SK-N-SH treated with all-trans-retinoic acid at 6 μM for 48 hours (cell line): ENCODE measurements at regions not wholly inside any gene's neighbourhood (a gene's known extent, or its start where the extent isn't known, plus 50 kb on each side); places are given as distances from the start of the nearest gene placed in this dataset.

ENCODE experiments used
- ATAC-seq: fragments of 200-7000 bp; cut with Tn5 transposase; 3 replicates; pipeline ENCODE4 v1.9.1; 2020; ENCODE audit warnings: mild to moderate bottlenecking, moderate library complexity
- ARNTL ChIP-seq: fragments of 450-650 bp; formaldehyde crosslinking; IDR thresholded peaks from 2 replicates; pipeline ENCODE4 v1.5.0; 2020; ENCODE audit warnings: low read depth, mild to moderate bottlenecking, moderate library complexity, borderline replicate concordance
- BACH2 ChIP-seq: fragments of 250-450 bp; sonication (Bioruptor Pico); IDR thresholded peaks from 2 replicates; pipeline ENCODE4 v1.9.0; 2021; ENCODE audit warnings: mild to moderate bottlenecking, borderline replicate concordance
- CREB5 ChIP-seq: fragments of 250-450 bp; sonication (Bioruptor Pico); IDR thresholded peaks from 2 replicates; pipeline ENCODE4 v1.5.1; 2020; ENCODE audit warnings: low read depth, mild to moderate bottlenecking, moderate library complexity
- CSDC2 ChIP-seq: fragments of 250-450 bp; sonication (Bioruptor Pico); IDR thresholded peaks from 2 replicates; pipeline ENCODE4 v1.5.0; 2020; ENCODE audit warnings: mild to moderate bottlenecking, moderate library complexity
- CSRNP3 ChIP-seq: fragments of 250-450 bp; sonication (Bioruptor Pico); IDR thresholded peaks from 2 replicates; pipeline ENCODE4 v1.5.1; 2021; ENCODE audit warnings: mild to moderate bottlenecking, moderate library complexity
- ESRRG ChIP-seq: fragments of 250-450 bp; sonication (Bioruptor Pico); IDR thresholded peaks from 2 replicates; pipeline ENCODE4 v1.6.1; 2021; ENCODE audit warnings: mild to moderate bottlenecking
- GLIS3 ChIP-seq: fragments of 250-450 bp; sonication (Bioruptor Pico); IDR thresholded peaks from 2 replicates; pipeline ENCODE4 v1.5.0; 2020; ENCODE audit warnings: mild to moderate bottlenecking, moderate library complexity
- ISL1 ChIP-seq: fragments of 250-450 bp; sonication (Bioruptor Pico); IDR thresholded peaks from 2 replicates; pipeline ENCODE4 v2.1.2; 2022; ENCODE audit warnings: mild to moderate bottlenecking, moderate library complexity
- OSR1 ChIP-seq: fragments of 250-450 bp; sonication (Bioruptor Pico); IDR thresholded peaks from 2 replicates; pipeline ENCODE4 v1.8.0; 2022; ENCODE audit warnings: moderate library complexity, mild to moderate bottlenecking, inconsistent platforms
- PATZ1 ChIP-seq: fragments of 250-450 bp; sonication (Bioruptor Pico); IDR thresholded peaks from 2 replicates; pipeline ENCODE4 v1.8.0; 2020; ENCODE audit warnings: mild to moderate bottlenecking, moderate library complexity, borderline replicate concordance
- POU6F1 ChIP-seq: fragments of 250-450 bp; sonication (Bioruptor Pico); IDR thresholded peaks from 2 replicates; pipeline ENCODE4 v1.8.0; 2021; ENCODE audit warnings: low read depth, mild to moderate bottlenecking, moderate library complexity, borderline replicate concordance
- PPARA ChIP-seq: fragments of 250-450 bp; sonication (Bioruptor Pico); IDR thresholded peaks from 2 replicates; pipeline ENCODE4 v1.5.0; 2020; ENCODE audit warnings: mild to moderate bottlenecking, borderline replicate concordance
- RARB ChIP-seq: fragments of 250-450 bp; sonication (Bioruptor Pico); IDR thresholded peaks from 2 replicates; pipeline ENCODE4 v1.8.0; 2021; ENCODE audit warnings: mild to moderate bottlenecking, moderate library complexity
- SNAI2 ChIP-seq: fragments of 250-450 bp; sonication (Bioruptor Pico); IDR thresholded peaks from 2 replicates; pipeline ENCODE4 v1.5.0; 2020; ENCODE audit warnings: mild to moderate bottlenecking, moderate library complexity
- TCF4 ChIP-seq: fragments of 250-450 bp; sonication (Bioruptor Pico); IDR thresholded peaks from 2 replicates; pipeline ENCODE4 v1.8.0; 2021; ENCODE audit warnings: mild to moderate bottlenecking, moderate library complexity, borderline replicate concordance
- TOX ChIP-seq: fragments of 250-450 bp; sonication (Bioruptor Pico); IDR thresholded peaks from 2 replicates; pipeline ENCODE4 v1.8.0; 2021; ENCODE audit warnings: mild to moderate bottlenecking, moderate library complexity, borderline replicate concordance
- ZC3H10 ChIP-seq: fragments of 250-450 bp; sonication (Bioruptor Pico); IDR thresholded peaks from 2 replicates; pipeline ENCODE4 v1.5.1; 2021; ENCODE audit warnings: mild to moderate bottlenecking, moderate library complexity
- ZFP3 ChIP-seq: fragments of 250-450 bp; sonication (Bioruptor Pico); IDR thresholded peaks from 2 replicates; pipeline ENCODE4 v1.5.0; 2020; ENCODE audit warnings: mild to moderate bottlenecking, moderate library complexity
- ZFP30 ChIP-seq: fragments of 450-650 bp; formaldehyde crosslinking; IDR thresholded peaks from 2 replicates; pipeline ENCODE4 v1.5.0; 2022; ENCODE audit warnings: mild to moderate bottlenecking, moderate library complexity
- ZNF565 ChIP-seq: fragments of 450-650 bp; formaldehyde crosslinking; conservative IDR thresholded peaks from 2 replicates; pipeline ENCODE4 v1.5.0; 2020; ENCODE audit warnings: low read depth, mild to moderate bottlenecking, moderate library complexity
- ZNF70 ChIP-seq: fragments of 450-650 bp; formaldehyde crosslinking; IDR thresholded peaks from 2 replicates; pipeline ENCODE4 v1.5.0; 2020; ENCODE audit warnings: mild to moderate bottlenecking, moderate library complexity

GRCh38 chr2:53235836-53236582 lies 531.6 kb upstream of the CHAC2 start:
- ATAC-seq: no peak
- TF ChIP-seq CREB5 (CRISPR knock-in tag) (no peak), CSDC2 (CRISPR knock-in tag) (no peak), ZC3H10 (CRISPR knock-in tag) (no peak), ARNTL (CRISPR knock-in tag) (no peak), TOX (CRISPR knock-in tag) (no peak), BACH2 (CRISPR knock-in tag) (no peak), PATZ1 (no peak), OSR1 (no peak), SNAI2 (no peak), GLIS3 (CRISPR knock-in tag) (no peak), ZNF70 (no peak)
- TF ChIP-seq, all 23 proteins: peak for 0

- no peak for TF ChIP-seq ARNTL (CRISPR knock-in tag)
- no peak for TF ChIP-seq ESRRG (CRISPR knock-in tag)
- TF ChIP-seq PPARA (CRISPR knock-in tag): no peak
- no peak for TF ChIP-seq GLIS3 (CRISPR knock-in tag)
- TF ChIP-seq RARB (CRISPR knock-in tag): no peak
- no peak for TF ChIP-seq ZNF70
- no peak for TF ChIP-seq ZNF565 (CRISPR knock-in tag)
- TF ChIP-seq ZC3H10 (CRISPR knock-in tag): no peak
- no peak for TF ChIP-seq OSR1
- TF ChIP-seq ISL1 (CRISPR knock-in tag): no peak
- ATAC-seq: no peak
Observed at GRCh38 chr2:53234548-53234903, 533.1 kb upstream of the CHAC2 start.

GRCh38 chr2:53233759-53234547 lies 533.7 kb upstream of the CHAC2 start:
- no peak for TF ChIP-seq ZC3H10 (CRISPR knock-in tag)
- TF ChIP-seq POU6F1 (CRISPR knock-in tag): no peak
- TF ChIP-seq PPARA (CRISPR knock-in tag): no peak
- no peak for TF ChIP-seq RARB (CRISPR knock-in tag)
- TF ChIP-seq ZFP3: no peak
- no peak for TF ChIP-seq TCF4 (CRISPR knock-in tag)
- no peak for TF ChIP-seq CSRNP3 (CRISPR knock-in tag)
- TF ChIP-seq BACH2 (CRISPR knock-in tag): no peak
- no peak for TF ChIP-seq SNAI2
- TF ChIP-seq PATZ1: no peak
- TF ChIP-seq ZNF70: no peak
- TF ChIP-seq ZFP30 (CRISPR knock-in tag): no peak
- TF ChIP-seq CSDC2 (CRISPR knock-in tag): no peak
- no peak for ATAC-seq
